HFF-Myc (cell line): ENCODE measurements at regions not wholly inside any gene's neighbourhood (a gene's known extent, or its start where the extent isn't known, plus 50 kb on each side); places are given as distances from the start of the nearest gene placed in this dataset.

Source experiments
- DNase-seq: peaks from one replicate; pipeline ENCODE4 v3.0.0-alpha.2; 2011; ENCODE audit warnings: low read depth; ENCODE audit errors: extremely low read depth
- H3K4me3 ChIP-seq: replicated peaks from 2 replicates; pipeline ENCODE4 v1.5.1; 2011; ENCODE audit warnings: low read depth, mild to moderate bottlenecking, control low read depth, low read length
- CTCF ChIP-seq: IDR thresholded peaks from 2 replicates; pipeline ENCODE4 v1.5.1; 2012; ENCODE audit warnings: mild to moderate bottlenecking, low read depth, low read length, control low read depth; ENCODE audit errors: missing control alignments

- no peak for TF ChIP-seq CTCF
- H3K4me3 ChIP-seq: no peak overlapping the region
- no peak for DNase-seq
These were observed 287.8 kb downstream of the DUSP10 start for GRCh38 chr1:221454096-221454495.

GRCh38 chr1:221456918-221457317 lies 285.0 kb downstream of the DUSP10 start:
- H3K4me3 ChIP-seq: no peak overlapping the region
- no peak for TF ChIP-seq CTCF
- no peak for DNase-seq

- no peak overlapping the region for H3K4me3 ChIP-seq
- no peak for TF ChIP-seq CTCF
- no peak for DNase-seq
These were observed 284.0 kb downstream of the DUSP10 start for GRCh38 chr1:221457685-221458446.

- H3K4me3 ChIP-seq: no peak overlapping the region
- peak; percentile 65 for DNase-seq
- no peak for TF ChIP-seq CTCF
These were observed 283.3 kb downstream of the DUSP10 start for GRCh38 chr1:221458447-221459156.

- no peak for TF ChIP-seq CTCF
- H3K4me3 ChIP-seq: no peak overlapping the region
- no peak for DNase-seq
These were observed 282.3 kb downstream of the DUSP10 start for GRCh38 chr1:221459558-221459957.

- DNase-seq: no peak
- TF ChIP-seq CTCF: no peak
- no peak overlapping the region for H3K4me3 ChIP-seq
These were observed 279.5 kb downstream of the DUSP10 start for GRCh38 chr1:221462345-221462744.
